H1 (cell line): ENCODE measurements at regions not wholly inside any gene's neighbourhood (a gene's known extent, or its start where the extent isn't known, plus 50 kb on each side); places are given as distances from the start of the nearest gene placed in this dataset.

Experiments used
- CTCF ChIA-PET: fragments of 300-600 bp; sonication (Branson Sonifier 250); formaldehyde crosslinking; loops from one replicate; lab custom pipeline; 2021; ENCODE audit not compliant: partially characterized antibody; lab: Charles Lee
- POLR2A ChIA-PET: fragments of 300-600 bp; sonication (Branson Sonifier 250); formaldehyde crosslinking; loops from one replicate; lab custom pipeline; 2021; ENCODE audit warnings: inconsistent platforms; ENCODE audit not compliant: partially characterized antibody; lab: Charles Lee
- DNase-seq, 2 experiments: peaks; one replicate each; pipeline versions ENCODE4 v3.0.0 to v3.0.0-alpha.2; 2010 to 2022; ENCODE audit warnings: low spot score in 2 of 2, low read depth in 1 of 2, mixed read lengths in 1 of 2
- FAIRE-seq: peaks from 2 replicates; lab custom pipeline; 2011; peaks lifted over from hg19 to GRCh38; lab: Jason Lieb, UNC
- H2AFZ ChIP-seq: 2 replicates; pipeline ENCODE4 v1.8.1; 2012; ENCODE audit warnings: low read length, inconsistent platforms
- H2AK5ac ChIP-seq: 2 replicates; pipeline ENCODE4 v1.6.1; 2013; ENCODE audit warnings: low read depth, low read length
- H2BK120ac ChIP-seq: replicated peaks from 2 replicates; pipeline ENCODE3; 2013; ENCODE audit warnings: low read depth, low read length, inconsistent platforms
- H2BK12ac ChIP-seq: 2 replicates; pipeline ENCODE4 v1.6.1; 2013; ENCODE audit warnings: low read depth, low read length
- H2BK15ac ChIP-seq: 2 replicates; pipeline ENCODE4 v1.6.1; 2013; ENCODE audit warnings: low read length
- H2BK20ac ChIP-seq: 2 replicates; pipeline ENCODE4 v1.6.1; 2013; ENCODE audit warnings: low read length
- H2BK5ac ChIP-seq: 2 replicates; pipeline ENCODE4 v1.6.1; 2013; ENCODE audit warnings: low read depth, low read length
- H3K14ac ChIP-seq: 2 replicates; pipeline ENCODE4 v1.6.1; 2013; ENCODE audit warnings: inconsistent platforms; ENCODE audit not compliant: insufficient read length
- H3K18ac ChIP-seq: 2 replicates; pipeline ENCODE4 v1.6.1; 2013; ENCODE audit warnings: low read length; ENCODE audit errors: extremely low read depth
- H3K23ac ChIP-seq: 2 replicates; pipeline ENCODE4 v1.6.1; 2013; ENCODE audit warnings: inconsistent platforms; ENCODE audit not compliant: insufficient read length
- H3K23me2 ChIP-seq: 2 replicates; pipeline ENCODE4 v1.6.1; 2013; ENCODE audit warnings: low read depth, low read length
- H3K27ac ChIP-seq: 2 replicates; pipeline ENCODE4 v1.6.1; 2011; ENCODE audit warnings: low read depth, low read length, inconsistent platforms
- H3K27me3 ChIP-seq, 4 experiments: replicated peaks in 1 of 4; 1 replicate in 1 of 4; 2 replicates in 3 of 4; pipeline versions ENCODE4 v1.6.1 to v1.8.1; 2011 to 2013; ENCODE audit warnings: low read length in 3 of 4, mild to moderate bottlenecking in 3 of 4, inconsistent platforms in 2 of 4, mixed read lengths in 2 of 4, moderate library complexity in 1 of 4; ENCODE audit not compliant: control insufficient read depth in 3 of 4, insufficient read depth in 3 of 4; ENCODE audit errors: extremely low read depth in 1 of 4
- H3K36me3 ChIP-seq, 4 experiments: 2 replicates each; pipeline versions ENCODE4 v1.6.1 to v1.8.1; 2011 to 2013; ENCODE audit warnings: mild to moderate bottlenecking in 4 of 4, low read length in 3 of 4, moderate library complexity in 2 of 4, control low read depth in 1 of 4, inconsistent platforms in 1 of 4; ENCODE audit not compliant: insufficient read depth in 4 of 4, control insufficient read depth in 2 of 4
- H3K4ac ChIP-seq: replicated peaks from 2 replicates; pipeline ENCODE3; 2013; ENCODE audit warnings: low read length, low read depth, mixed read lengths, inconsistent platforms; ENCODE audit not compliant: insufficient read length
- H3K4me1 ChIP-seq, 4 experiments: replicated peaks in 1 of 4; 1 replicate in 1 of 4; 2 replicates in 3 of 4; pipeline versions ENCODE4 v1.6.1 to v1.8.1; 2011 to 2013; ENCODE audit warnings: low read length in 3 of 4, inconsistent platforms in 2 of 4, mixed read lengths in 1 of 4; ENCODE audit not compliant: insufficient read depth in 4 of 4, control insufficient read depth in 3 of 4
- H3K4me2 ChIP-seq, 2 experiments: 2 replicates each; pipeline versions ENCODE4 v1.6.1 to v1.8.1; 2011 to 2013; ENCODE audit warnings: low read depth in 2 of 2, low read length in 2 of 2, control low read depth in 1 of 2, inconsistent platforms in 1 of 2, mild to moderate bottlenecking in 1 of 2; ENCODE audit not compliant: insufficient read depth in 1 of 2
- H3K4me3 ChIP-seq, 4 experiments: fragments of 200-600, 300-600 bp in 1 of 4; sonication (generic), shearing (Covaris generic), sonication (Bioruptor Twin) in 1 of 4; 2 replicates each; pipeline versions ENCODE4 v1.5.1 to v1.8.1; 2011 to 2016; ENCODE audit warnings: low read length in 4 of 4, low read depth in 3 of 4, control low read depth in 2 of 4, inconsistent platforms in 2 of 4, mild to moderate bottlenecking in 2 of 4, mixed read lengths in 1 of 4, moderate library complexity in 1 of 4; ENCODE audit not compliant: insufficient read depth in 2 of 4; ENCODE audit errors: extremely low read depth in 1 of 4
- H3K56ac ChIP-seq: replicated peaks from 2 replicates; pipeline ENCODE3; 2013; ENCODE audit warnings: low read depth, mild to moderate bottlenecking, mixed read lengths, low read length, inconsistent platforms; ENCODE audit not compliant: insufficient read length
- H3K79me1 ChIP-seq: 2 replicates; pipeline ENCODE4 v1.6.1; 2013; ENCODE audit warnings: low read depth, low read length, control low read depth
- H3K79me2 ChIP-seq, 2 experiments: 2 replicates each; pipeline versions ENCODE4 v1.6.1 to v1.8.1; 2012 to 2013; ENCODE audit warnings: low read length in 2 of 2, mild to moderate bottlenecking in 2 of 2, inconsistent platforms in 1 of 2; ENCODE audit not compliant: insufficient read depth in 2 of 2, control insufficient read depth in 1 of 2
- H3K9ac ChIP-seq, 4 experiments: replicated peaks in 1 of 4; 1 replicate in 1 of 4; 2 replicates in 3 of 4; pipeline versions ENCODE4 v1.6.1 to v1.8.1; 2011 to 2013; ENCODE audit warnings: low read depth in 3 of 4, low read length in 3 of 4, control low read depth in 2 of 4, mild to moderate bottlenecking in 2 of 4, moderate library complexity in 2 of 4, inconsistent platforms in 1 of 4; ENCODE audit errors: extremely low read depth in 1 of 4
- H3K9me3 ChIP-seq, 2 experiments: 2 replicates each; pipeline versions ENCODE4 v1.6.1 to v1.8.1; 2012 to 2013; ENCODE audit warnings: mild to moderate bottlenecking in 2 of 2, moderate library complexity in 2 of 2, control low read depth in 1 of 2, inconsistent platforms in 1 of 2, low read depth in 1 of 2, low read length in 1 of 2, mixed read lengths in 1 of 2; ENCODE audit not compliant: insufficient read depth in 2 of 2
- H4K20me1 ChIP-seq, 2 experiments: replicated peaks in 1 of 2; 2 replicates each; pipeline versions ENCODE3 to v1.8.1; 2011 to 2013; ENCODE audit warnings: inconsistent platforms in 2 of 2, low read length in 2 of 2, mild to moderate bottlenecking in 1 of 2; ENCODE audit not compliant: insufficient read depth in 2 of 2, control insufficient read depth in 1 of 2
- H4K5ac ChIP-seq: 2 replicates; pipeline ENCODE4 v1.6.1; 2013; ENCODE audit warnings: low read length, low read depth, mixed read lengths, inconsistent platforms; ENCODE audit not compliant: insufficient read length
- H4K8ac ChIP-seq: 2 replicates; pipeline ENCODE4 v1.8.0; 2013; ENCODE audit warnings: mild to moderate bottlenecking, moderate library complexity, low read length, inconsistent platforms; ENCODE audit not compliant: insufficient read depth; ENCODE audit errors: extremely low read depth
- H4K91ac ChIP-seq: replicated peaks from 2 replicates; pipeline ENCODE3; 2013; ENCODE audit warnings: low read length, mixed read lengths, inconsistent platforms; ENCODE audit not compliant: insufficient read length
- ASH2L ChIP-seq: fragments of 200-600, 300-600 bp; sonication (generic); IDR thresholded peaks from one replicate; pipeline ENCODE4 v1.7.1; 2017; ENCODE audit warnings: low read length
- CREB1 ChIP-seq: IDR thresholded peaks from 2 replicates; pipeline ENCODE4 v1.6.1; 2012; ENCODE audit warnings: inconsistent platforms
- HDAC6 ChIP-seq: IDR thresholded peaks from one replicate; pipeline ENCODE4 v1.7.1; 2012; ENCODE audit warnings: low read depth, mild to moderate bottlenecking, inconsistent platforms, low read length, moderate library complexity
- KDM4A ChIP-seq: IDR thresholded peaks from one replicate; pipeline ENCODE4 v1.7.1; 2012; ENCODE audit warnings: low read depth, mild to moderate bottlenecking, moderate library complexity, low read length, inconsistent platforms; ENCODE audit not compliant: severe bottlenecking
- MAFK ChIP-seq: IDR thresholded peaks from 2 replicates; pipeline ENCODE4 v1.6.1; 2012; ENCODE audit warnings: low read depth, mild to moderate bottlenecking, improper control_type of control experiment, low read length
- NRF1 ChIP-seq: IDR thresholded peaks from 2 replicates; pipeline ENCODE4 v1.6.1; 2011; ENCODE audit warnings: mild to moderate bottlenecking, low read depth, low read length, improper control_type of control experiment
- POU5F1 ChIP-seq: IDR thresholded peaks from 2 replicates; pipeline ENCODE4 v1.6.1; 2011; ENCODE audit warnings: low read depth, mild to moderate bottlenecking, low read length, moderate library complexity
- RAD21 ChIP-seq, 2 experiments: IDR thresholded peaks in 1 of 2; conservative IDR thresholded peaks in 1 of 2; 2 replicates each; pipeline ENCODE4 v1.6.1; 2011; ENCODE audit warnings: low read depth in 2 of 2, low read length in 2 of 2, improper control_type of control experiment in 1 of 2, inconsistent platforms in 1 of 2, mild to moderate bottlenecking in 1 of 2, moderate library complexity in 1 of 2
- RBBP5 ChIP-seq: IDR thresholded peaks from 2 replicates; pipeline ENCODE4 v1.7.1; 2012; ENCODE audit warnings: low read depth, mild to moderate bottlenecking, inconsistent platforms, low read length, moderate library complexity, borderline replicate concordance
- TBP ChIP-seq: IDR thresholded peaks from 2 replicates; pipeline ENCODE4 v1.6.1; 2011; ENCODE audit warnings: low read depth, low read length, improper control_type of control experiment
- TCF12 ChIP-seq: IDR thresholded peaks from 2 replicates; pipeline ENCODE4 v1.6.1; 2011; ENCODE audit warnings: low read depth, mild to moderate bottlenecking, low read length
- TEAD4 ChIP-seq: IDR thresholded peaks from 2 replicates; pipeline ENCODE4 v1.6.1; 2012; ENCODE audit warnings: low read depth, low read length, inconsistent platforms, mixed read lengths
- WGBS, 2 experiments: shearing (Covaris generic) in 1 of 2; methylation state at CpG; one replicate each; pipeline versions ENCODE4 v1.1.6 to v1.1.7; 2013 to 2015; ENCODE audit warnings: low lambda C conversion rate in 2 of 2, mixed read lengths in 2 of 2, inconsistent platforms in 1 of 2, low coverage in 1 of 2, missing lambda C conversion rate in 1 of 2; ENCODE audit not compliant: insufficient replicate concordance in 2 of 2, insufficient coverage in 1 of 2, insufficient read length in 1 of 2; ENCODE audit errors: extremely low coverage in 1 of 2, missing lambda C conversion rate in 1 of 2; 5-methylcytosine and 5-hydroxymethylcytosine counted together

- Histone ChIP-seq H3K14ac (no peak overlapping the region), H3K9me3 (no peaks in the 10 kb centered on the region), H3K4me2 (peak overlapping the region; percentile 66 to 70), H3K79me2 (no peaks in the 10 kb centered on the region), H3K23ac (no peak overlapping the region), H2AK5ac (no peak overlapping the region), H2BK120ac (no peak overlapping the region), H4K20me1 (no peaks in the 10 kb centered on the region), H4K5ac (no peak overlapping the region), H3K27ac (no peak overlapping the region), H4K91ac (no peak overlapping the region), H2BK5ac (no peak overlapping the region), H3K4me1 (peaks cover 4 to 11% (median 7%) of the 10 kb centered on the region in 4 experiments), H4K8ac (no peak overlapping the region), H3K23me2 (peaks cover 8% of the 10 kb centered on the region), H3K4me3 (peak overlapping the region; percentile 62 to 91 (median 78)), H3K18ac (no peak overlapping the region), H3K36me3 (no peaks in the 10 kb centered on the region), H2BK12ac (no peak overlapping the region), H3K9ac (peak overlapping the region in 1 of 4 experiments; percentile 54; a peak in 1 of 7 replicates), H3K27me3 (peaks cover 43 to 67% (median 63%) of the 10 kb centered on the region in 4 experiments), H3K79me1 (no peaks in the 10 kb centered on the region), H2BK15ac (no peak overlapping the region), H2BK20ac (no peak overlapping the region), H2AFZ (no peak overlapping the region), H3K4ac (no peak overlapping the region), H3K56ac (no peak overlapping the region)
- TF ChIP-seq MAFK (peak; percentile 64; the same call in 1 of the 2 replicates), CREB1 (peak; percentile 48; the same call in 1 of the 2 replicates), TEAD4 (no peak), RAD21 (IDR thresholded peaks at IDR 0.05 in 1 of 2, conservative IDR thresholded peaks at IDR 0.05 in 1 of 2; ENCODE audit: low read depth in 2 of 2, low read length in 2 of 2) (no peak), TCF12 (no peak), KDM4A (peak; percentile 35), POU5F1 (peak; percentile 44; the same call in 1 of the 2 replicates), HDAC6 (no peak), ASH2L (peak; percentile 90), TBP (peak; percentile 99), RBBP5 (peak; percentile 88; the same call in 1 of the 2 replicates), NRF1 (no peak; the same call in 1 of the 2 replicates)
- POLR2A ChIA-PET, result interaction anchor here (0.6 kb wide), 2 partner anchors 48 to 106 kb away, joined by 3 read pairs; no protein-coding TSS in a partner anchor
- 13% methylated on average over 20 of the region's 20 CpGs; no CpG with 5 or more reads in 1 of the 2 experiments for WGBS, 2 experiments
- FAIRE-seq, result no peak
- CTCF ChIA-PET, result interaction anchor here (1.2 kb wide), 1 partner anchor 47 kb away, joined by 3 read pairs; no protein-coding TSS in a partner anchor
- DNase-seq, result peak in 1 of 2 experiments; percentile 83
Observed at GRCh38 chr6:28789553-28790083, 134.2 kb downstream of the TRIM27 start.
